PC-9 (cell line): ENCODE measurements at regions not wholly inside any gene's neighbourhood (a gene's known extent, or its start where the extent isn't known, plus 50 kb on each side); places are given as distances from the start of the nearest gene placed in this dataset.

Experiments
- BruUV-seq: library from RNA; stranded (reverse); fragments of 400-500 nt; replicated peaks from 2 replicates; lab custom pipeline; 2021; lab: Mats Ljungman, UMichigan
- CTCF ChIA-PET: fragments of 300-600 bp; sonication (Branson Sonifier 250); formaldehyde crosslinking; loops from one replicate; lab custom pipeline; 2022; ENCODE audit warnings: antibody characterized with exemption; lab: Charles Lee
- POLR2A ChIA-PET: fragments of 300-600 bp; sonication (Branson Sonifier 250); formaldehyde crosslinking; loops from one replicate; lab custom pipeline; 2022; ENCODE audit warnings: antibody characterized with exemption; ENCODE audit not compliant: unreplicated experiment; lab: Charles Lee
- DNase-seq, 2 experiments: peaks; one replicate each; pipeline versions ENCODE4 v3.0.0 to v3.0.0-alpha.2; 2015 to 2022; ENCODE audit warnings: mixed read lengths in 1 of 2
- H2AFZ ChIP-seq: fragments of 200-600 bp; sonication (generic); 2 replicates; pipeline ENCODE4 v1.8.1; 2017; ENCODE audit warnings: antibody characterized with exemption
- H3F3A ChIP-seq: fragments of 200-600 bp; sonication (generic); 2 replicates; pipeline ENCODE4 v1.8.1; 2017; ENCODE audit warnings: antibody characterized with exemption, mild to moderate bottlenecking, low read depth; ENCODE audit not compliant: insufficient read depth
- H3K27ac ChIP-seq: fragments of 200-600 bp; sonication (generic); 2 replicates; pipeline ENCODE4 v1.6.1; 2016; ENCODE audit warnings: mixed run types
- H3K27me3 ChIP-seq: fragments of 200-600 bp; sonication (generic); 2 replicates; pipeline ENCODE4 v1.6.1; 2016; ENCODE audit warnings: low read depth, mixed run types; ENCODE audit not compliant: insufficient read depth
- H3K36me3 ChIP-seq: fragments of 200-600 bp; sonication (generic); 2 replicates; pipeline ENCODE4 v1.6.1; 2016; ENCODE audit warnings: low read depth, mixed run types
- H3K4me1 ChIP-seq: fragments of 200-600 bp; sonication (generic); replicated peaks from 2 replicates; pipeline ENCODE4 v1.6.1; 2016; ENCODE audit warnings: mixed run types; ENCODE audit not compliant: insufficient read depth
- H3K4me2 ChIP-seq: fragments of 200-600 bp; sonication (generic); 2 replicates; pipeline ENCODE4 v1.6.1; 2017; ENCODE audit warnings: mixed run types
- H3K4me3 ChIP-seq: fragments of 200-600 bp; sonication (generic); 2 replicates; pipeline ENCODE4 v1.6.1; 2016; ENCODE audit warnings: mixed run types
- H3K79me2 ChIP-seq: fragments of 200-600 bp; sonication (generic); 2 replicates; pipeline ENCODE4 v1.6.1; 2017; ENCODE audit warnings: low read depth, mixed run types
- H3K9me2 ChIP-seq: fragments of 200-600 bp; sonication (generic); 2 replicates; pipeline ENCODE4 v1.8.1; 2017; ENCODE audit warnings: mild to moderate bottlenecking; ENCODE audit not compliant: insufficient read depth
- H3K9me3 ChIP-seq: fragments of 200-600 bp; sonication (generic); 2 replicates; pipeline ENCODE4 v1.8.1; 2016; ENCODE audit warnings: low read depth; ENCODE audit not compliant: insufficient read depth
- H4K20me1 ChIP-seq: fragments of 200-600 bp; sonication (generic); 2 replicates; pipeline ENCODE4 v1.8.1; 2017; ENCODE audit not compliant: insufficient read depth
- EZH2 ChIP-seq: fragments of 200-600 bp; sonication (generic); IDR thresholded peaks from 2 replicates; pipeline ENCODE4 v1.8.0; 2017; ENCODE audit warnings: antibody characterized with exemption, low read depth
- intact Hi-C: fragments of 100-400 bp; cut with micrococcal nuclease; formaldehyde crosslinking; loops from one replicate; pipeline ENCODE4 v1.10.0; 2022; ENCODE audit not compliant: unreplicated experiment
- TF ChIP-seq, protein P1 (sequence below): fragments of 200-600 bp; sonication (generic); conservative IDR thresholded peaks from 2 replicates; pipeline ENCODE4 v1.6.1; 2017; ENCODE audit warnings: mixed run types, antibody characterized with exemption, mild to moderate bottlenecking, moderate library complexity

DNA sequence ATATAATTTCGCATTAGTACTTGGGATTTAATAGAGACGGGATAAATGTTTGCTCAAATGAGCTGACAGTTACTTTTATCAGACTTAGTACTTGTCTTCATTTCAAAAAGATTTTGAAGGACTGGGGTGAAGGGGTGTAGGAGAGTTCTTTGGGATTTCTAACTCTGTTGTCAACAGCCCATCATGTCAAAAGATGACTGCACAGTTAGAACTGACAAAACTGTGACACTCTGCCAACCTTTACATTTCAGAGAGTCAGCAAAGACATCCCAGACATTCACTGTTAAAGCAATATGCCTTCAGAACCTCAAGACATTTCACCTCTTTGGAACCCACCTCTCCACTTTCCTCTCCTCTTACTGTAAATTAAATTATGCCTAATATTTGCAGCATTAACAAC, 285.4 kb upstream of the SPHKAP start:
- DNase-seq, result no peak
- Histone ChIP-seq H3K9me3 (no peaks in the 10 kb centered on the region), H3K4me1 (no peaks in the 10 kb centered on the region), H3K79me2 (no peaks in the 10 kb centered on the region), H3K36me3 (no peaks in the 10 kb centered on the region), H3F3A (no peaks in the 10 kb centered on the region), H4K20me1 (no peaks in the 10 kb centered on the region), H3K27me3 (no peaks in the 10 kb centered on the region), H2AFZ (no peak overlapping the region), H3K4me3 (no peak overlapping the region), H3K27ac (no peak overlapping the region), H3K4me2 (no peak overlapping the region), H3K9me2 (no peaks in the 10 kb centered on the region)
- no peak for TF ChIP-seq EZH2
- TF ChIP-seq, protein P1, sequence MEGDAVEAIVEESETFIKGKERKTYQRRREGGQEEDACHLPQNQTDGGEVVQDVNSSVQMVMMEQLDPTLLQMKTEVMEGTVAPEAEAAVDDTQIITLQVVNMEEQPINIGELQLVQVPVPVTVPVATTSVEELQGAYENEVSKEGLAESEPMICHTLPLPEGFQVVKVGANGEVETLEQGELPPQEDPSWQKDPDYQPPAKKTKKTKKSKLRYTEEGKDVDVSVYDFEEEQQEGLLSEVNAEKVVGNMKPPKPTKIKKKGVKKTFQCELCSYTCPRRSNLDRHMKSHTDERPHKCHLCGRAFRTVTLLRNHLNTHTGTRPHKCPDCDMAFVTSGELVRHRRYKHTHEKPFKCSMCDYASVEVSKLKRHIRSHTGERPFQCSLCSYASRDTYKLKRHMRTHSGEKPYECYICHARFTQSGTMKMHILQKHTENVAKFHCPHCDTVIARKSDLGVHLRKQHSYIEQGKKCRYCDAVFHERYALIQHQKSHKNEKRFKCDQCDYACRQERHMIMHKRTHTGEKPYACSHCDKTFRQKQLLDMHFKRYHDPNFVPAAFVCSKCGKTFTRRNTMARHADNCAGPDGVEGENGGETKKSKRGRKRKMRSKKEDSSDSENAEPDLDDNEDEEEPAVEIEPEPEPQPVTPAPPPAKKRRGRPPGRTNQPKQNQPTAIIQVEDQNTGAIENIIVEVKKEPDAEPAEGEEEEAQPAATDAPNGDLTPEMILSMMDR, result no peak
- intact Hi-C loops, result no loop called here
- CTCF ChIA-PET, result no interaction called here
- POLR2A ChIA-PET, result no interaction called here
- no TSS peak for BruUV-seq

DNA sequence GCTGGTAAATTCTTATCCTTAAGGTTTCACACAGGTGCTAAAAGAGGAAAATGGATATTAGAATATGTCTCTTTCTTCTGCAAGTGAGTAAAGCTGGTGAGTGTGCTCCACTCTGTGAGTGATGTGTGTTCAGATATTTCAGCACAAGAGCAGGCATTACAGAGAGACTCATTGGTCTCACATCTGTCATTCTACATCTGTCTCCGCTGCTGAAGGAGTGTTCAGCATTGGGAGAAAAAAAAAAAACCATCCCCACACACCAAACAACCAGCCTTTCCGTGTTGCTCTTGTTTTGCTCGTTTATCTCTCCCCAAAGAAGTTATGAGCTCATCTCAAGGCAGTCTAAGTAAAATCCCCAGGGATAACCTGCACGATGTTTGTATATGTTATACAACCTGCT, 283.9 kb upstream of the SPHKAP start:
- no peak overlapping the region for H3K27ac ChIP-seq
- DNase-seq, result no peak
- no peaks in the 10 kb centered on the region for H3F3A ChIP-seq
- no peaks in the 10 kb centered on the region for H3K79me2 ChIP-seq
- no peak overlapping the region for H2AFZ ChIP-seq
- H3K36me3 ChIP-seq, result no peaks in the 10 kb centered on the region
- no TSS peak for BruUV-seq
- no peaks in the 10 kb centered on the region for H4K20me1 ChIP-seq
- H3K4me2 ChIP-seq, result no peak overlapping the region
- POLR2A ChIA-PET, result no interaction called here
- no peak overlapping the region for H3K4me3 ChIP-seq
- no peaks in the 10 kb centered on the region for H3K27me3 ChIP-seq
- CTCF ChIA-PET, result no interaction called here
- TF ChIP-seq, protein P1, result no peak
- no peak for TF ChIP-seq EZH2
- no peaks in the 10 kb centered on the region for H3K4me1 ChIP-seq
- H3K9me3 ChIP-seq, result no peaks in the 10 kb centered on the region
- no peaks in the 10 kb centered on the region for H3K9me2 ChIP-seq
- intact Hi-C loops, result no loop called here

DNA sequence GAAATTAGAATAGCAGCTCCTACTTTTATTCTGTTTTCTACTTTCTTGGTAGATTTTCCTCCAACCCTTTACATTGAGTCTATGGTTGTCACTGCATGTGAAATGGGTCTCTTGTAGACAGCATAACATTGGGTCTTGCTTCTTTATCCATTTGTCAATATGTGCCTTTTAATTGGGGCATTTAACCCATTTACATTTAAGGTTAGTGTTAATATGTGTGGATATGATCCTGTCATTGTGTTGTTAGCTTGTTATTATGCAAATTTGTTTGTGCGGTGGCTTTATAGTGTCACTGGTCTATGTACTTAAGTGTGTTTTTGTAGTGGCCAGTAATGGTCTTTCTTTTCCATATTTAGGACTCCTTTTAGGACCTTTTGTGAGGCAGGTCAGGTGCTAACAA, 276.9 kb upstream of the SPHKAP start:
- Histone ChIP-seq H4K20me1 (no peaks in the 10 kb centered on the region), H3K9me3 (peaks cover 11% of the 10 kb centered on the region; the same call in 1 of the 2 replicates), H3K4me2 (no peak overlapping the region), H3K9me2 (no peaks in the 10 kb centered on the region), H3F3A (no peaks in the 10 kb centered on the region), H3K4me1 (no peaks in the 10 kb centered on the region), H3K4me3 (no peak overlapping the region), H2AFZ (no peak overlapping the region), H3K27me3 (no peaks in the 10 kb centered on the region), H3K36me3 (no peaks in the 10 kb centered on the region), H3K79me2 (no peaks in the 10 kb centered on the region), H3K27ac (no peak overlapping the region)
- no peak for DNase-seq
- no peak for TF ChIP-seq EZH2
- TF ChIP-seq, protein P1, result no peak
- intact Hi-C loops, result no loop called here
- ChIA-PET POLR2A (no interaction called here), CTCF (no interaction called here)
- BruUV-seq, result no TSS peak
